ENCODE measurements at regions not wholly inside any gene's neighbourhood (a gene's known extent, or its start where the extent isn't known, plus 50 kb on each side); places are given as distances from the start of the nearest gene placed in this dataset.

DNA sequence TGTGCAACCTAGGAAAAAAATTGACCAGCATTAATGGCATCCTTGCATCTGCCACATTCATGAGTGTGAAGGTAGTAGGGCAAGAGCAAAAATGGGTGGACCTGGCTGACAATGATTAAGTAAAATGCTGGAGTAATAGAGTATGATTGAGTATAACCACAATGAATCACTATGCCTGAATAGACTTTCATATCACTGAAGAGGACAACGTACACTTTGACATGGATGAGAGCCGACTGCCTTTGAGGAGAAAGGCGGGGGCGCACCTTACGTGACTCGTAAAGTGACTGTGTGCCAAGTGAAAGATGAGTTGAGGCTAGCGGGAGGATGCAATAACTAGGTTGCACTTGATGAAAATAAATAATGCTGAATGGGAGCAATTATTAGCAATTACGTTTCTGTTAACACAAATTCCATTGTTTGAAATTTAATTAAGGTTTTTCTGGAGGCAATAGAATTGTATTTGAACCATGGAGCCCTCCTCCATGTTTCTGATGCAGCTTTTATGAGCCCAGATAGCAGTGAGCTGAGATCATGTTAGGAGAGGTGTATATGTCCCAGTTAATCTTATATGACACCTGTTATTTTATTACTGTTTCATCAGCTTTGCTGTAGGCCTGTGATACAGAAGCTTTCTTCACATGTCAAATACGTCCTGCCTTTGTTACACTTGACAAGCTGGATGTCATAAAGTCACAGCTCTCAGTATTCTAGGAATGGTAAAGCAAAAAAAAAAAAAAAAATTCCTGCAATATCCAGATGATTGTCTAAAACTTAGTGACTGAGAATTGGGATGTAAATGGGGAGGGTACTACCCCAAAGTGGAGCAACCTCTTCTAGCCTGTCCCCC, 596.5 kb downstream of the NXPH1 start:
- DNase-seq (ENCODE audit: low read depth, low spot score) = no peak

More for the DNA sequence above, 596.5 kb downstream of the NXPH1 start:
- ATAC-seq = no peak
- Histone ChIP-seq H3K4me2 (ENCODE audit: low read length) (no peak overlapping the region), H3K9ac (ENCODE audit: low read length) (no peak overlapping the region), H3K4me1 (ENCODE audit: control insufficient read depth in 1 of 2, insufficient read depth in 2 of 2, low read length in 2 of 2) (no peaks in the 10 kb centered on the region), H4K20me1 (ENCODE audit: insufficient read depth) (no peaks in the 10 kb centered on the region), H3K27me3 (ENCODE audit: insufficient read depth, low read length) (no peaks in the 10 kb centered on the region), H3K36me3 (ENCODE audit: control insufficient read depth in 1 of 2, insufficient read depth in 2 of 2, low read length in 2 of 2) (no peaks in the 10 kb centered on the region), H3K4me3 (replicated peaks in 1 of 2; ENCODE audit: low read depth in 1 of 2, low read length in 2 of 2) (no peak overlapping the region), H3K27ac (ENCODE audit: low read depth, low read length) (no peak overlapping the region), H2AFZ (ENCODE audit: low read depth, low read length, poor library complexity, severe bottlenecking) (no peak overlapping the region), H3K9me3 (ENCODE audit: control insufficient read depth in 1 of 2, insufficient read depth in 1 of 2, low read depth in 1 of 2, low read length in 2 of 2) (peaks cover 6 to 8% of the 10 kb centered on the region in 2 experiments; a peak in 2 of 4 replicates), H3K79me2 (ENCODE audit: insufficient read depth, low read length) (no peaks in the 10 kb centered on the region), H3K9me2 (ENCODE audit: insufficient read depth) (no peaks in the 10 kb centered on the region)
- TF ChIP-seq, protein P1, sequence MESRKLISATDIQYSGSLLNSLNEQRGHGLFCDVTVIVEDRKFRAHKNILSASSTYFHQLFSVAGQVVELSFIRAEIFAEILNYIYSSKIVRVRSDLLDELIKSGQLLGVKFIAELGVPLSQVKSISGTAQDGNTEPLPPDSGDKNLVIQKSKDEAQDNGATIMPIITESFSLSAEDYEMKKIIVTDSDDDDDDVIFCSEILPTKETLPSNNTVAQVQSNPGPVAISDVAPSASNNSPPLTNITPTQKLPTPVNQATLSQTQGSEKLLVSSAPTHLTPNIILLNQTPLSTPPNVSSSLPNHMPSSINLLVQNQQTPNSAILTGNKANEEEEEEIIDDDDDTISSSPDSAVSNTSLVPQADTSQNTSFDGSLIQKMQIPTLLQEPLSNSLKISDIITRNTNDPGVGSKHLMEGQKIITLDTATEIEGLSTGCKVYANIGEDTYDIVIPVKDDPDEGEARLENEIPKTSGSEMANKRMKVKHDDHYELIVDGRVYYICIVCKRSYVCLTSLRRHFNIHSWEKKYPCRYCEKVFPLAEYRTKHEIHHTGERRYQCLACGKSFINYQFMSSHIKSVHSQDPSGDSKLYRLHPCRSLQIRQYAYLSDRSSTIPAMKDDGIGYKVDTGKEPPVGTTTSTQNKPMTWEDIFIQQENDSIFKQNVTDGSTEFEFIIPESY (IDR thresholded peaks at IDR 0.05; ENCODE audit: extremely low read depth, insufficient replicate concordance, low read length) = no peak
- TF ChIP-seq CEBPB (IDR thresholded peaks at IDR 0.05; ENCODE audit: low read depth) (no peak), POLR2AphosphoS5 (IDR thresholded peaks at IDR 0.05; ENCODE audit: low read depth, low read length) (no peak), CBX3 (IDR thresholded peaks at IDR 0.05; ENCODE audit: low read depth) (no peak), EZH2 (IDR thresholded peaks at IDR 0.05) (no peak), FOSL1 (IDR thresholded peaks at IDR 0.05; ENCODE audit: low read depth) (no peak), POLR2A (IDR thresholded peaks at IDR 0.05; ENCODE audit: borderline replicate concordance, extremely low read depth, insufficient read depth, insufficient read length) (no peak)
- TF ChIP-seq, protein P2, sequence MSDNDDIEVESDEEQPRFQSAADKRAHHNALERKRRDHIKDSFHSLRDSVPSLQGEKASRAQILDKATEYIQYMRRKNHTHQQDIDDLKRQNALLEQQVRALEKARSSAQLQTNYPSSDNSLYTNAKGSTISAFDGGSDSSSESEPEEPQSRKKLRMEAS (IDR thresholded peaks at IDR 0.05) = no peak
- ChIA-PET RAD21 (ENCODE audit: low non-redundant PET in 1 of 2, low total read pairs in 2 of 2, uncharacterized antibody in 2 of 2, unreplicated experiment in 2 of 2) (interaction anchor here in 1 of 2 experiments (0.7 kb wide), 1 partner anchor 48 kb away, joined by 3 read pairs; no protein-coding TSS in a partner anchor), CTCF (no interaction called here), POLR2A (no interaction called here)
- BruUV-seq (replicated peaks) = no TSS peak
- intact Hi-C loops (cut with micrococcal nuclease) = no loop called here
